ENCODE measurements at regions not wholly inside any gene's neighbourhood (a gene's known extent, or its start where the extent isn't known, plus 50 kb on each side); places are given as distances from the start of the nearest gene placed in this dataset.

- no peak overlapping the region for H3K9ac ChIP-seq (ENCODE audit: low read depth, low read length)
These were observed 376.5 kb downstream of the LRRIQ3 start for GRCh38 chr1:73821520-73821919.

GRCh38 chr1:73820843-73821242 is 377.1 kb downstream of the LRRIQ3 start:
- Histone ChIP-seq H3K4me3 (ENCODE audit: low read depth in 1 of 2, low read length in 2 of 2) (no peak overlapping the region), H3K36me3 (ENCODE audit: insufficient read depth, low read length) (no peaks in the 10 kb centered on the region), H4K20me1 (ENCODE audit: insufficient read depth, low read length) (no peaks in the 10 kb centered on the region), H3K27ac (ENCODE audit: low read length) (no peak overlapping the region), H3K79me2 (ENCODE audit: insufficient read depth, low read length) (no peaks in the 10 kb centered on the region), H3K9me3 (ENCODE audit: insufficient read depth, low read length, severe bottlenecking) (no peaks in the 10 kb centered on the region), H3K4me1 (ENCODE audit: insufficient read depth, low read length) (peaks cover 7% of the 10 kb centered on the region; the same call in 1 of the 2 replicates), H3K27me3 (ENCODE audit: insufficient read depth, low read length, poor library complexity) (no peaks in the 10 kb centered on the region), H2AFZ (ENCODE audit: low read depth, low read length) (no peak overlapping the region), H3K9ac (ENCODE audit: low read depth, low read length) (no peak overlapping the region), H3K4me2 (ENCODE audit: insufficient read depth, low read length) (no peak overlapping the region)
- ATAC-seq (ENCODE audit: insufficient read depth, low read depth): no peak
- DNase-seq: no peak
- TF ChIP-seq CTCF (IDR thresholded peaks at IDR 0.05; ENCODE audit: borderline replicate concordance, extremely low read depth, low read length, poor library complexity, severe bottlenecking) (no peak), EZH2 (IDR thresholded peaks at IDR 0.05; ENCODE audit: borderline replicate concordance, low read depth, low read length, severe bottlenecking) (no peak)

More at GRCh38 chr1:73821520-73821919, 376.5 kb downstream of the LRRIQ3 start:
- TF ChIP-seq CTCF (IDR thresholded peaks at IDR 0.05; ENCODE audit: borderline replicate concordance, extremely low read depth, low read length, poor library complexity, severe bottlenecking) (no peak), EZH2 (IDR thresholded peaks at IDR 0.05; ENCODE audit: borderline replicate concordance, low read depth, low read length, severe bottlenecking) (no peak)
- no peak overlapping the region for H3K4me3 ChIP-seq (ENCODE audit: low read depth in 1 of 2, low read length in 2 of 2)
- no peak overlapping the region for H3K27ac ChIP-seq (ENCODE audit: low read length)
- no peaks in the 10 kb centered on the region for H3K79me2 ChIP-seq (ENCODE audit: insufficient read depth, low read length)
- DNase-seq (no peak), ATAC-seq (ENCODE audit: insufficient read depth, low read depth) (peak; percentile 42; the same call in 2 of the 3 replicates)
- H3K9me3 ChIP-seq (ENCODE audit: insufficient read depth, low read length, severe bottlenecking): no peaks in the 10 kb centered on the region
- no peaks in the 10 kb centered on the region for H3K27me3 ChIP-seq (ENCODE audit: insufficient read depth, low read length, poor library complexity)
- peaks cover 7% of the 10 kb centered on the region; the same call in 1 of the 2 replicates for H3K4me1 ChIP-seq (ENCODE audit: insufficient read depth, low read length)
- H3K4me2 ChIP-seq (ENCODE audit: insufficient read depth, low read length): no peak overlapping the region
- no peak overlapping the region for H2AFZ ChIP-seq (ENCODE audit: low read depth, low read length)
- no peaks in the 10 kb centered on the region for H3K36me3 ChIP-seq (ENCODE audit: insufficient read depth, low read length)
- H4K20me1 ChIP-seq (ENCODE audit: insufficient read depth, low read length): no peaks in the 10 kb centered on the region

- Histone ChIP-seq H3K36me3 (ENCODE audit: insufficient read depth, low read length) (no peaks in the 10 kb centered on the region), H3K27me3 (ENCODE audit: insufficient read depth, low read length, poor library complexity) (no peaks in the 10 kb centered on the region), H3K9ac (ENCODE audit: low read depth, low read length) (no peak overlapping the region), H3K27ac (ENCODE audit: low read length) (no peak overlapping the region), H3K9me3 (ENCODE audit: insufficient read depth, low read length, severe bottlenecking) (no peaks in the 10 kb centered on the region), H3K4me3 (ENCODE audit: low read depth in 1 of 2, low read length in 2 of 2) (no peak overlapping the region), H3K4me1 (ENCODE audit: insufficient read depth, low read length) (no peaks in the 10 kb centered on the region), H2AFZ (ENCODE audit: low read depth, low read length) (no peak overlapping the region), H3K79me2 (ENCODE audit: insufficient read depth, low read length) (no peaks in the 10 kb centered on the region), H3K4me2 (ENCODE audit: insufficient read depth, low read length) (no peak overlapping the region), H4K20me1 (ENCODE audit: insufficient read depth, low read length) (no peaks in the 10 kb centered on the region)
- DNase-seq (no peak), ATAC-seq (ENCODE audit: insufficient read depth, low read depth) (no peak)
- no peak for TF ChIP-seq CTCF (IDR thresholded peaks at IDR 0.05; ENCODE audit: borderline replicate concordance, extremely low read depth, low read length, poor library complexity, severe bottlenecking)
- no peak for TF ChIP-seq EZH2 (IDR thresholded peaks at IDR 0.05; ENCODE audit: borderline replicate concordance, low read depth, low read length, severe bottlenecking)
These were observed 384.3 kb downstream of the LRRIQ3 start for GRCh38 chr1:73813716-73814115.

GRCh38 chr1:73813236-73813635 is 384.7 kb downstream of the LRRIQ3 start:
- H3K9me3 ChIP-seq (ENCODE audit: insufficient read depth, low read length, severe bottlenecking): no peaks in the 10 kb centered on the region
- ATAC-seq (ENCODE audit: insufficient read depth, low read depth) (no peak), DNase-seq (no peak)
- no peaks in the 10 kb centered on the region for H4K20me1 ChIP-seq (ENCODE audit: insufficient read depth, low read length)
- no peak overlapping the region for H2AFZ ChIP-seq (ENCODE audit: low read depth, low read length)
- H3K4me3 ChIP-seq (ENCODE audit: low read depth in 1 of 2, low read length in 2 of 2): no peak overlapping the region
- H3K4me2 ChIP-seq (ENCODE audit: insufficient read depth, low read length): no peak overlapping the region
- H3K9ac ChIP-seq (ENCODE audit: low read depth, low read length): no peak overlapping the region
- TF ChIP-seq CTCF (IDR thresholded peaks at IDR 0.05; ENCODE audit: borderline replicate concordance, extremely low read depth, low read length, poor library complexity, severe bottlenecking) (no peak), EZH2 (IDR thresholded peaks at IDR 0.05; ENCODE audit: borderline replicate concordance, low read depth, low read length, severe bottlenecking) (no peak)
- no peaks in the 10 kb centered on the region for H3K4me1 ChIP-seq (ENCODE audit: insufficient read depth, low read length)
- no peaks in the 10 kb centered on the region for H3K27me3 ChIP-seq (ENCODE audit: insufficient read depth, low read length, poor library complexity)
- no peak overlapping the region for H3K27ac ChIP-seq (ENCODE audit: low read length)
- H3K36me3 ChIP-seq (ENCODE audit: insufficient read depth, low read length): no peaks in the 10 kb centered on the region
- no peaks in the 10 kb centered on the region for H3K79me2 ChIP-seq (ENCODE audit: insufficient read depth, low read length)
